GM18867 (cell line): ENCODE measurements at regions not wholly inside any gene's neighbourhood (a gene's known extent, or its start where the extent isn't known, plus 50 kb on each side); places are given as distances from the start of the nearest gene placed in this dataset.

Source experiments
- ATAC-seq: cut with Tn5 transposase; IDR thresholded peaks from one replicate; pipeline ENCODE4 v1.9.1; 2021; ENCODE audit warnings: mild to moderate bottlenecking, moderate library complexity; ENCODE audit not compliant: unreplicated experiment

DNA sequence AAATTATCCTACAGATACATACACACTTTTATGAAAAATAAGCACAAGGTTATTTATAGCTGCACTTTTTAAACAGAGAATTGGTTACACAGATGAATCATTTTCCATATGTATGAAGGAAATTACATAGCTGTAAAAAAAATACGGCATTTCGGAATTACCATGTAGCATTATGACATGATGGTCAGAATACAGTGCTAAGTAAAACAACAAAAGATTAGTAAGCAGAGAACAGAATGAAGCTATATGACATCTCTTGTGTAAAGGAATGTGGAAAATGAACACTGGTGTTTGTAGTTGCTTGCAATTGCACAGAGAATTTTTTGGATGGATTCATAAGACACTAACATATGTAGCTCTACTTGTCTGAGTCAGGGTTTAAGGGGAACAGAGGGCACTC, 1222.0 kb upstream of the PRKX start:
- no peak for ATAC-seq

DNA sequence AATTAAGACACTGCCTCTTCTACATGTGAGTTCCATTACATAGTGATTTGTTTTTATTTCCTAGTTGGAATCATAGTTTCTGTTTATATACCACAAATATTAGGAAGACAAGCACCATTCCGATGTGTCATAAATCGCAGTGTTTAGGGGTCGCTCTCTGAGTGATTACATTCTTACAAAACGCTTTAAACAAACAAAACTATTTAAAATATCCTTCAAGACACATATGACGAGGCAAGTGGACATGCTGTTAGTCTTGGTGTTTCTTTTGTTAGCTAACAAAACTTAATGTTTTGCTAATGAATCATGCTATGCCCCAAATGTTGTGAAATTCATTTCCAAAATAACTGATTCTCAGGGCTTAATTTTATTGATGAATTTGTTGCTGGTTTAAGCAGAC, 1219.3 kb upstream of the PRKX start:
- ATAC-seq = no peak

- no peak for ATAC-seq
Measured at GRCh38 chrX:4930426-4930825, 1217.0 kb upstream of the PRKX start.

GRCh38 chrX:4925911-4926310, 1212.5 kb upstream of the PRKX start:
- ATAC-seq = no peak

DNA sequence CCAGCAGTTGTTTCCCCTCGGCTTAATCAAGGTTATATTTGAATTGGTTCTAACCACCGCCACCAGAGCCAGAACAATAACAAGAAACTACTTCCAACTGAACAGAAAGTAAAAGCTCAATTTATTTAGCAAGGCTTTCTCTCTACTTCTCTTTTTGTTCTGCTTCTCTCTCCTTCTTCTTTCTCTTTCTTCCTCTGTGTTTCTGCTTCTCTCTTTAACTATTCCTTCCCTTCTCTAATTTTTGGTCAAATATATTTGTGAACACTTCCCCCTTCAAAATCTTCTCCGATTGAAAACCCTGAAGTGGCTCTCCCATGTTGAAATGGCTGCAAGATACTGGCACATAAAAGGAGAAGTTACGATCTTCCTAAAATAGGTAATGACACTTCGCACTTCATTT, 1195.9 kb upstream of the PRKX start:
- ATAC-seq = no peak

DNA sequence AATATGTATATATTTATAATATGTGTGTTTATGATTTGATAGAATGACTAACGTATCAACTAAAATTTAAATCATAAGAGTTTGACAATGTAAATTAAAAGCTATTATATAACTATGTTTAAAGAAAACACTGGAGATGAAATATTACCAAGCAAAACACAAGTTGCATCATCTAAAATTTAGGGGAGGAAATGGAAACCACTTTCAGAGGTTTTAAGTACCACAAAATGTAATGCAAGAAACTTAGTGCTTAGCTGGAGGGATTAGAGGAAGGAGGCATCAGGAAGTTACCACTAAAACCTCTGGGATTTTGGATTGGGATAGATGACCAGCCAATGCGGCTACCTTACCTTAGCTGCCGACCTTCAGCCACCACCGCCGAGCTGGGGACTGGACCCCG, 1192.1 kb upstream of the PRKX start:
- ATAC-seq = no peak

GRCh38 chrX:4881277-4881676, 1167.8 kb upstream of the PRKX start:
- ATAC-seq = no peak

DNA sequence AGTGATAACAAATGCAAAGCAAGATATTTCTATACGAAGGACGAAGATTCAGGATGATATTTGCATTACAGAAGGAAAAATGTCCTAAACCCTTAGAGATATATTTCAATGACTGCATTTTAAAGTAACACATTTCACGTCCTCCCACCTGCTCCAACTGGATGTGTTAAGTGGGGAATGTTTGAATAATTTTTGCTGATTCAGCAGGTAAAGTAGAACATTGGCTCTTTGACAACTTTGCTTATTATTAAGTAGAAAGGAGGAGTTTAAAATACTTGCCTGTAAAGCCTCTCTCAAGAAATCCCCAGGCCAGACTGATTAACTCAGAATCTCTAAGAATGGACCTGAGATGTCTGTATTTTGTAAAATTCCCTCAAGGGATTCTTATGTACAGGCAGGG, 1165.2 kb upstream of the PRKX start:
- no peak for ATAC-seq

DNA sequence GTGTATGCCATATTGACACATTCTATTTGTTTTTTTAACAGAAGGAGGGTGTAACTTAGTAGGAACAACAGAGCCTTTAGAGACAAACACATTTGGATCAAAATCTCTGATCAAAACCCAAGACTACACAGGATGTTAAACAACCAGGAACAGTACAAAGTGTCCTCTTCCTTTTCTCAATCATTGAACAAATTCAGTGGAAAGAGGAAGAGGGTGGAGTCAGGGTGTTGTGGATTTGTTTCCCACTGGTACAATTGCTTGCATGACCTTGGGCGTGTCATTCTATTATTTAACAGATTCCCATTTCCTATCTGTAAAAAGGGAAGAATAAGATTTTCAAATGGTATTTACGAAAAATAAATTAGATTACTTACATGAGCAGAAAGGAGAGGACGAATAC, 1162.8 kb upstream of the PRKX start:
- no peak for ATAC-seq

- ATAC-seq = no peak
Measured at GRCh38 chrX:4851534-4851933, 1138.1 kb upstream of the PRKX start.

- ATAC-seq = no peak
Measured at GRCh38 chrX:4850312-4850711, 1136.9 kb upstream of the PRKX start.

- no peak for ATAC-seq
Measured at GRCh38 chrX:4844376-4844775, 1130.9 kb upstream of the PRKX start.

DNA sequence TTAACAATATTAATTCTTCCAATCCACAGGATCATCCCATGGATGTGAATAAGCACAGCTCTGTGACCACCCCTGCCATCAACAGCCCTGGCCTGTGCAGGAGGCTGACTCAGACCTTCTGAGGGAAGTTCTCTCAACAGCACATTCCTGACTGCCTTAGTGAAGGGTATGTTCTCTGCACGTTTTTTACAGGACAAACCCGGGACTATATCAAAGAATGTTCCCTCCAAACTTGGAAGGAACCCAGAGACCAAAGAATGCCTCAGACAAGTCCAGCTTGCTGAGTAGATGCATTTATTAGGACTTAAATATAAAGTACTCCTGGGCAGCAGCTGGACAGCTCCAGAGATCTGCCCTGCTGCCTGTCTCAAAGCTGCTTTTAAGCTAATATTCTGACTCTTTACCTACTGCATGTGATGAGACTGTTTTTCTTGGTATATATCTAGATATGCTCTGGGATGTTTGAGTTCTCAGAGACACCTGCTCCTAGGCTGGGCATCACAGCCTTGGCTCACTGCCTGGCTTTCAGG, 1127.8 kb upstream of the PRKX start:
- no peak for ATAC-seq

- no peak for ATAC-seq
Measured at GRCh38 chrX:4831574-4831973, 1118.1 kb upstream of the PRKX start.

DNA sequence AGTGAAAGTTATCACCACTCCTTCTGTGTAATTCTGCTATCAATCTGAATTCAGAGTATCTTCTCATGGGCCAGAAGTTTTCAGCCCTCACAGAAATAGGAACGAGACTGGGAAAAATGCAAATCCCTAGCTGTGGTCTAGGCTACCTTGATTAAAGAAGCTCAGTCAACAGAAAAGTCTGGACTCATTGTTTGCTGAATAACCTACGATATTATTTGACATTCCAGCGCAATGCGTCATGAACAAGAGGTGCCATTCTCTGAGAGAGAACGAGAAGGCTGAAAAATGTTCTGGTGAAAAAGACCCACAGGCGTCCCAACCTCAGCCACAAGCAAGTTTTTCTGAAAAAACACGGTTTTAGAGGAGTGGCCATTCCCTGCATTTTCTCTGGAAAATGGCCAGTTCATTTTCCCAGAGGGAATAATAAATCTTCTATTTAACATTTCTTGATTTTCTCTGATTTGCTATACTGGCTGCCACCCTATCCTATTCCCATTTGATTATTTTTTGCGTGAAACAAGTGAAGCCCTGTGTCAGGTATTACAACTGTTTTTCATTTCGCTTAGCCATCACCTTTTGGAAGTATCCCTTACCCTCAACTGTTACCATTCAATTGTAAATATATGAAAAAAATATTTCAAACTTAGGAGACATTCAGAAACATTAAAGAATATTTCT, 1117.6 kb upstream of the PRKX start:
- no peak for ATAC-seq

- no peak for ATAC-seq
Measured at GRCh38 chrX:4825550-4825949, 1112.1 kb upstream of the PRKX start.

DNA sequence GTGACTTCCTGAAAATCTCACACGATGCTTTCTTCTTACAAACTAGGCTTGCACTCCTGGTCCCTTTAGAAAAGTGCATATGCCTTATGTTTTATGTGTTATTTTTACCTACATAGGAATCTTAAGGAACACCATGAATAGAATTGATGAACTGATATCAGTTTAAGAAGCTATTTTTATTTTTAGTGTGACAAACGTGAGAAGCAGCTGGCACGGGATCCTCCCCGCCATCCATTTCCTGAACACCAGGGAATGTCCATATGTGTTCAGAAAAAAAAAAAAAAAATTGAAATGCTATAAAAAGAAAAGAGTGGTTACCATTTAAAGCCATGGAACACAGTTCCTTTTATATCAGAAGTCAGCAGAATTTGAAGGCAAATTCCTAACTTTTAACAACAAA, 1096.1 kb upstream of the PRKX start:
- no peak for ATAC-seq

GRCh38 chrX:4805502-4805901, 1092.1 kb upstream of the PRKX start:
- ATAC-seq = no peak

- ATAC-seq = no peak
Measured at GRCh38 chrX:4800756-4801155, 1087.3 kb upstream of the PRKX start.

- ATAC-seq = no peak
Measured at GRCh38 chrX:4787971-4788370, 1074.5 kb upstream of the PRKX start.

- ATAC-seq = no peak
Measured at GRCh38 chrX:4764888-4765287, 1051.4 kb upstream of the PRKX start.

- ATAC-seq = no peak
Measured at GRCh38 chrX:4762196-4762595, 1048.7 kb upstream of the PRKX start.
